ENCODE measurements at regions not wholly inside any gene's neighbourhood (a gene's known extent, or its start where the extent isn't known, plus 50 kb on each side); places are given as distances from the start of the nearest gene placed in this dataset.

GRCh38 chr21:27528697-27529096, 561.8 kb upstream of the ADAMTS5 start:
- BruUV-seq (replicated peaks) = no TSS peak
- H3K4me1 ChIP-seq (replicated peaks in 1 of 2; ENCODE audit: control insufficient read depth in 2 of 2, insufficient read depth in 2 of 2, low read length in 2 of 2) = no peaks in the 10 kb centered on the region
- H2AFZ ChIP-seq (ENCODE audit: low read depth, low read length) = no peak overlapping the region
- in situ Hi-C loops (cut with MboI) (no loop called here), intact Hi-C loops (cut with micrococcal nuclease) (no loop called here)
- H3K4me2 ChIP-seq (ENCODE audit: insufficient read depth, low read length) = no peak overlapping the region
- 0% methylated on average over 1 of the region's 1 CpG for WGBS (ENCODE audit: insufficient coverage, low coverage, missing lambda C conversion rate)
- ChIA-PET POLR2A (no interaction called here), CTCF (ENCODE audit: low intra/inter-chr PET ratio) (no interaction called here)
- no peaks in the 10 kb centered on the region for H3K79me2 ChIP-seq (ENCODE audit: control insufficient read depth, insufficient read depth, low read length)
- H3K9me3 ChIP-seq (replicated peaks; ENCODE audit: control insufficient read depth, insufficient read depth, low read depth, low read length) = no peaks in the 10 kb centered on the region; the same call in 1 of the 2 replicates
- TF ChIP-seq, protein P1, sequence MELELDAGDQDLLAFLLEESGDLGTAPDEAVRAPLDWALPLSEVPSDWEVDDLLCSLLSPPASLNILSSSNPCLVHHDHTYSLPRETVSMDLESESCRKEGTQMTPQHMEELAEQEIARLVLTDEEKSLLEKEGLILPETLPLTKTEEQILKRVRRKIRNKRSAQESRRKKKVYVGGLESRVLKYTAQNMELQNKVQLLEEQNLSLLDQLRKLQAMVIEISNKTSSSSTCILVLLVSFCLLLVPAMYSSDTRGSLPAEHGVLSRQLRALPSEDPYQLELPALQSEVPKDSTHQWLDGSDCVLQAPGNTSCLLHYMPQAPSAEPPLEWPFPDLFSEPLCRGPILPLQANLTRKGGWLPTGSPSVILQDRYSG (tag; conservative IDR thresholded peaks at IDR 0.05; ENCODE audit: low read depth) = no peak
- no peak for TF ChIP-seq PML (IDR thresholded peaks at IDR 0.05; ENCODE audit: low read length)
- TF ChIP-seq, protein P2, sequence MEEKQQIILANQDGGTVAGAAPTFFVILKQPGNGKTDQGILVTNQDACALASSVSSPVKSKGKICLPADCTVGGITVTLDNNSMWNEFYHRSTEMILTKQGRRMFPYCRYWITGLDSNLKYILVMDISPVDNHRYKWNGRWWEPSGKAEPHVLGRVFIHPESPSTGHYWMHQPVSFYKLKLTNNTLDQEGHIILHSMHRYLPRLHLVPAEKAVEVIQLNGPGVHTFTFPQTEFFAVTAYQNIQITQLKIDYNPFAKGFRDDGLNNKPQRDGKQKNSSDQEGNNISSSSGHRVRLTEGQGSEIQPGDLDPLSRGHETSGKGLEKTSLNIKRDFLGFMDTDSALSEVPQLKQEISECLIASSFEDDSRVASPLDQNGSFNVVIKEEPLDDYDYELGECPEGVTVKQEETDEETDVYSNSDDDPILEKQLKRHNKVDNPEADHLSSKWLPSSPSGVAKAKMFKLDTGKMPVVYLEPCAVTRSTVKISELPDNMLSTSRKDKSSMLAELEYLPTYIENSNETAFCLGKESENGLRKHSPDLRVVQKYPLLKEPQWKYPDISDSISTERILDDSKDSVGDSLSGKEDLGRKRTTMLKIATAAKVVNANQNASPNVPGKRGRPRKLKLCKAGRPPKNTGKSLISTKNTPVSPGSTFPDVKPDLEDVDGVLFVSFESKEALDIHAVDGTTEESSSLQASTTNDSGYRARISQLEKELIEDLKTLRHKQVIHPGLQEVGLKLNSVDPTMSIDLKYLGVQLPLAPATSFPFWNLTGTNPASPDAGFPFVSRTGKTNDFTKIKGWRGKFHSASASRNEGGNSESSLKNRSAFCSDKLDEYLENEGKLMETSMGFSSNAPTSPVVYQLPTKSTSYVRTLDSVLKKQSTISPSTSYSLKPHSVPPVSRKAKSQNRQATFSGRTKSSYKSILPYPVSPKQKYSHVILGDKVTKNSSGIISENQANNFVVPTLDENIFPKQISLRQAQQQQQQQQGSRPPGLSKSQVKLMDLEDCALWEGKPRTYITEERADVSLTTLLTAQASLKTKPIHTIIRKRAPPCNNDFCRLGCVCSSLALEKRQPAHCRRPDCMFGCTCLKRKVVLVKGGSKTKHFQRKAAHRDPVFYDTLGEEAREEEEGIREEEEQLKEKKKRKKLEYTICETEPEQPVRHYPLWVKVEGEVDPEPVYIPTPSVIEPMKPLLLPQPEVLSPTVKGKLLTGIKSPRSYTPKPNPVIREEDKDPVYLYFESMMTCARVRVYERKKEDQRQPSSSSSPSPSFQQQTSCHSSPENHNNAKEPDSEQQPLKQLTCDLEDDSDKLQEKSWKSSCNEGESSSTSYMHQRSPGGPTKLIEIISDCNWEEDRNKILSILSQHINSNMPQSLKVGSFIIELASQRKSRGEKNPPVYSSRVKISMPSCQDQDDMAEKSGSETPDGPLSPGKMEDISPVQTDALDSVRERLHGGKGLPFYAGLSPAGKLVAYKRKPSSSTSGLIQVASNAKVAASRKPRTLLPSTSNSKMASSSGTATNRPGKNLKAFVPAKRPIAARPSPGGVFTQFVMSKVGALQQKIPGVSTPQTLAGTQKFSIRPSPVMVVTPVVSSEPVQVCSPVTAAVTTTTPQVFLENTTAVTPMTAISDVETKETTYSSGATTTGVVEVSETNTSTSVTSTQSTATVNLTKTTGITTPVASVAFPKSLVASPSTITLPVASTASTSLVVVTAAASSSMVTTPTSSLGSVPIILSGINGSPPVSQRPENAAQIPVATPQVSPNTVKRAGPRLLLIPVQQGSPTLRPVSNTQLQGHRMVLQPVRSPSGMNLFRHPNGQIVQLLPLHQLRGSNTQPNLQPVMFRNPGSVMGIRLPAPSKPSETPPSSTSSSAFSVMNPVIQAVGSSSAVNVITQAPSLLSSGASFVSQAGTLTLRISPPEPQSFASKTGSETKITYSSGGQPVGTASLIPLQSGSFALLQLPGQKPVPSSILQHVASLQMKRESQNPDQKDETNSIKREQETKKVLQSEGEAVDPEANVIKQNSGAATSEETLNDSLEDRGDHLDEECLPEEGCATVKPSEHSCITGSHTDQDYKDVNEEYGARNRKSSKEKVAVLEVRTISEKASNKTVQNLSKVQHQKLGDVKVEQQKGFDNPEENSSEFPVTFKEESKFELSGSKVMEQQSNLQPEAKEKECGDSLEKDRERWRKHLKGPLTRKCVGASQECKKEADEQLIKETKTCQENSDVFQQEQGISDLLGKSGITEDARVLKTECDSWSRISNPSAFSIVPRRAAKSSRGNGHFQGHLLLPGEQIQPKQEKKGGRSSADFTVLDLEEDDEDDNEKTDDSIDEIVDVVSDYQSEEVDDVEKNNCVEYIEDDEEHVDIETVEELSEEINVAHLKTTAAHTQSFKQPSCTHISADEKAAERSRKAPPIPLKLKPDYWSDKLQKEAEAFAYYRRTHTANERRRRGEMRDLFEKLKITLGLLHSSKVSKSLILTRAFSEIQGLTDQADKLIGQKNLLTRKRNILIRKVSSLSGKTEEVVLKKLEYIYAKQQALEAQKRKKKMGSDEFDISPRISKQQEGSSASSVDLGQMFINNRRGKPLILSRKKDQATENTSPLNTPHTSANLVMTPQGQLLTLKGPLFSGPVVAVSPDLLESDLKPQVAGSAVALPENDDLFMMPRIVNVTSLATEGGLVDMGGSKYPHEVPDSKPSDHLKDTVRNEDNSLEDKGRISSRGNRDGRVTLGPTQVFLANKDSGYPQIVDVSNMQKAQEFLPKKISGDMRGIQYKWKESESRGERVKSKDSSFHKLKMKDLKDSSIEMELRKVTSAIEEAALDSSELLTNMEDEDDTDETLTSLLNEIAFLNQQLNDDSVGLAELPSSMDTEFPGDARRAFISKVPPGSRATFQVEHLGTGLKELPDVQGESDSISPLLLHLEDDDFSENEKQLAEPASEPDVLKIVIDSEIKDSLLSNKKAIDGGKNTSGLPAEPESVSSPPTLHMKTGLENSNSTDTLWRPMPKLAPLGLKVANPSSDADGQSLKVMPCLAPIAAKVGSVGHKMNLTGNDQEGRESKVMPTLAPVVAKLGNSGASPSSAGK (IDR thresholded peaks at IDR 0.05) = no peak
- TF ChIP-seq THAP7 (CRISPR knock-in tag; IDR thresholded peaks at IDR 0.05) = no peak
- TF ChIP-seq ZZZ3 (IDR thresholded peaks at IDR 0.05) = no peak
- no peak for TF ChIP-seq SETDB1 (IDR thresholded peaks at IDR 0.05; ENCODE audit: low read length)
- no peak for TF ChIP-seq FOS (IDR thresholded peaks at IDR 0.05; ENCODE audit: extremely low read depth, insufficient read length)
- no peak for TF ChIP-seq BCL6 (CRISPR knock-in tag; IDR thresholded peaks at IDR 0.05)
- TF ChIP-seq ZNF282 (CRISPR knock-in tag; IDR thresholded peaks at IDR 0.05) = no peak
- H3K27me3 ChIP-seq (ENCODE audit: control insufficient read depth in 2 of 2, insufficient read depth in 2 of 2, low read length in 2 of 2) = no peaks in the 10 kb centered on the region
- no peak overlapping the region for H3K9ac ChIP-seq (ENCODE audit: insufficient read depth in 1 of 2, low read depth in 2 of 2, low read length in 2 of 2)
- H4K20me1 ChIP-seq (replicated peaks; ENCODE audit: control insufficient read depth, insufficient read depth, low read length) = no peaks in the 10 kb centered on the region
- ATAC-seq (no peak), DNase-seq (ENCODE audit: extremely low read depth in 1 of 4, low spot score in 3 of 4) (no peak), FAIRE-seq (no peak)
- H3K36me3 ChIP-seq (ENCODE audit: control insufficient read depth, insufficient read depth, low read length) = no peaks in the 10 kb centered on the region
- no peak overlapping the region for H3K27ac ChIP-seq (ENCODE audit: extremely low read depth, low read depth, low read length)
- H3K4me3 ChIP-seq = no peak overlapping the region
- no peaks in the 10 kb centered on the region for H3K9me1 ChIP-seq (ENCODE audit: control insufficient read depth, insufficient read depth, low read length)
